Right lobe of liver (tissue), 6 donors: ENCODE measurements at regions not wholly inside any gene's neighbourhood (a gene's known extent, or its start where the extent isn't known, plus 50 kb on each side); places are given as distances from the start of the nearest gene placed in this dataset.

Experiments
- ATAC-seq, 4 donors: fragments of 200-7000 bp; cut with Tn5 transposase; one replicate each; pipeline ENCODE4 v1.9.1; 2020; ENCODE audit warnings: mild to moderate bottlenecking in 4 of 4, moderate library complexity in 4 of 4
- DNase-seq, 3 donors: peaks; one replicate each; pipeline ENCODE4 v3.0.0-alpha.2; 2020
- H3K27ac ChIP-seq, 3 donors: fragments of 200-600 bp; one replicate each; pipeline ENCODE4 v1.8.0; 2022
- H3K27me3 ChIP-seq, 2 donors: fragments of 200-600 bp; one replicate each; pipeline ENCODE4 v1.8.0; 2022
- H3K36me3 ChIP-seq, 4 donors: fragments of 200-600 bp; sonication (generic) in 1 of 4; one replicate each; pipeline versions ENCODE4 v1.5.1 to v1.8.0; 2017 to 2022; ENCODE audit warnings: control low read depth in 1 of 4
- H3K4me1 ChIP-seq, 4 donors: fragments of 200-600 bp; sonication (generic) in 1 of 4; one replicate each; pipeline versions ENCODE4 v1.5.1 to v1.8.0; 2017 to 2022; ENCODE audit warnings: control low read depth in 1 of 4
- H3K4me3 ChIP-seq, 3 donors: fragments of 200-600 bp; one replicate each; pipeline ENCODE4 v1.8.0; 2022
- H3K9me3 ChIP-seq, 4 donors: fragments of 200-600 bp; sonication (generic) in 1 of 4; one replicate each; pipeline versions ENCODE4 v1.5.1 to v1.8.0; 2017 to 2022; ENCODE audit warnings: control low read depth in 1 of 4
- CTCF ChIP-seq, 4 donors: fragments of 200-600 bp in 3 of 4; fragments of 450-650 bp in 1 of 4; IDR thresholded peaks; one replicate each; pipeline versions ENCODE4 v1.5.1 to v1.8.0; 2016 to 2022; ENCODE audit warnings: antibody characterized with exemption in 4 of 4, mild to moderate bottlenecking in 2 of 4
- POLR2A ChIP-seq: fragments of 450-650 bp; IDR thresholded peaks from one replicate; pipeline ENCODE4 v1.6.1; 2017; ENCODE audit warnings: antibody characterized with exemption, mild to moderate bottlenecking
- WGBS: methylation state at CpG from one replicate; pipeline ENCODE4 v1.1.6; 2018; ENCODE audit warnings: low coverage, low lambda C conversion rate; ENCODE audit not compliant: insufficient coverage; ENCODE audit errors: missing lambda C conversion rate; 5-methylcytosine and 5-hydroxymethylcytosine counted together
- intact Hi-C, 2 donors: fragments of 100-400 bp; cut with DNase I; formaldehyde crosslinking; loops; one replicate each; pipeline versions ENCODE4 v1.11.2 to v1.14.1; 2022
- donor health status: DM: no; HTN: yes; CAD: no.
- donor health status: DM: no; HTN: no; CAD: no.
- donor health status: DM: no; HTN: no; CAD: no.
- donor health status: DM: no; HTN: yes; CAD: no.
- donor health status: DM: no; HTN: yes; CAD: no.

- ATAC-seq = no peak
- Histone ChIP-seq H3K27ac (no peak overlapping the region), H3K4me1 (no peaks in the 10 kb centered on the region), H3K27me3 (no peaks in the 10 kb centered on the region), H3K36me3 (no peaks in the 10 kb centered on the region), H3K4me3 (no peak overlapping the region), H3K9me3 (no peaks in the 10 kb centered on the region)
- intact Hi-C loops = no loop called here
- DNase-seq = no peak
- no peak for TF ChIP-seq CTCF (IDR thresholded peaks at IDR 0.05)
Observed at GRCh38 chr5:8814105-8814504, 731.8 kb downstream of the SEMA5A start.

DNA sequence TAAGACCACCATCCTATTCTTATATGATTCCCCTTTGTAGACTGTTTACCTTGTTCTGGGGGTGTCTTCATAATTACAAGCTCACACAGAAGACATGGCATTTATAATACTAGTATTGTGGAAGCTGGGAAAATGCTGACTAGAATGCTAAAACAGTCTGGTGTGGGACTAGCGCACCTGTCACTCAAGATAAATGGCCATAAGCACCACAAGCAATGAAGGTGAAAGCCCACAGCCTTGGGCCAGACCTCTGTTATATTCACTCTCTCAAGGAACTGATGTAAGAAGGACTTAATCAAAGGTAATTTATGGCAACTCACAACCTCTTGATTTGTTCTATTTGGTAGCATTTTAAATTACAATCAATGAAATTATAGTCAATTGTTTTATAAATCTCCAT is 721.5 kb downstream of the SEMA5A start:
- ATAC-seq (no peak), DNase-seq (no peak)
- TF ChIP-seq POLR2A (no peak), CTCF (IDR thresholded peaks at IDR 0.05) (no peak)
- intact Hi-C loops = no loop called here
- H3K4me1 ChIP-seq = no peaks in the 10 kb centered on the region
- peaks cover 0 to 4% (median 2%) of the 10 kb centered on the region in 4 donors for H3K9me3 ChIP-seq
- H3K4me3 ChIP-seq = no peak overlapping the region
- 59% methylated on average over 1 of the region's 1 CpG for WGBS
- H3K36me3 ChIP-seq = no peaks in the 10 kb centered on the region
- H3K27ac ChIP-seq = no peak overlapping the region
- H3K27me3 ChIP-seq = no peaks in the 10 kb centered on the region

DNA sequence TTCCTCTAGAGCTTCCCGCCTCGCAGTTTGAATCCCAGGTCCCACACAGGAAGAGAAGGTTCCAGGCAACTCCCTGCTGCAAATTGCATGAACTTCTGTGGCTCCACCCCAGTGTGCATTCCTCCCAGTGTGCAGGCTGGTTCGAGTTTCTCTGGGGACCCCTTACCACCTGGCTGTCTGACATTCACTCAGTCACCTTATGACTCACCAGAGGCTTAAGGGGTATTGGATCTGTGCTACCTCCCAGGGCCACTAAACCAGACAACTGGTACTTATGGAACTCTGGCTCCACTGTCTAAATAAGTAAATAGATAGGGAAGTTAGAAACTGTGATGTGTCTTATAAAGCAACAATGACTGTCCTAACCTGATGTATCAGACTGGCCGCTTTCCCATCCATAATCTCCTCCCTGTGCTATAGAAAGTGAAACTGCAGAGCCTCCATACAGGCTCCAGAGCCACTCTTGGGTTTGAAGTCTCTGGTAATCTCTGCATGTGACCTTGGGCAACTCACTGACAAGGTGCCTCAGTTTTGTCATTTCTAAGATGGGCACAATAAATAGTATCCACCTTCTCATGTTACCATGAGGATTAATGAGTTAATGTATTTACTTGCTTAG is 720.6 kb downstream of the SEMA5A start:
- Histone ChIP-seq H3K4me3 (no peak overlapping the region), H3K36me3 (no peaks in the 10 kb centered on the region), H3K27ac (no peak overlapping the region), H3K27me3 (no peaks in the 10 kb centered on the region), H3K4me1 (no peaks in the 10 kb centered on the region), H3K9me3 (peaks cover 0 to 2% (median 0%) of the 10 kb centered on the region in 4 donors)
- no peak for ATAC-seq
- TF ChIP-seq POLR2A (no peak), CTCF (IDR thresholded peaks at IDR 0.05) (no peak)
- WGBS = 47% methylated on average over 2 of the region's 4 CpGs
- intact Hi-C loops = no loop called here
- no peak for DNase-seq

- Histone ChIP-seq H3K9me3 (no peaks in the 10 kb centered on the region), H3K27ac (no peak overlapping the region)
- WGBS = 27% methylated on average over 2 of the region's 2 CpGs
Observed at GRCh38 chr5:8826508-8826907, 719.4 kb downstream of the SEMA5A start.

More at GRCh38 chr5:8826508-8826907, 719.4 kb downstream of the SEMA5A start:
- ATAC-seq = no peak
- intact Hi-C loops = no loop called here
- Histone ChIP-seq H3K4me1 (no peaks in the 10 kb centered on the region), H3K27me3 (no peaks in the 10 kb centered on the region), H3K4me3 (no peak overlapping the region), H3K36me3 (no peaks in the 10 kb centered on the region)
- no peak for DNase-seq
- TF ChIP-seq CTCF (IDR thresholded peaks at IDR 0.05) = no peak
- no peak for TF ChIP-seq POLR2A
